Endothelial cell of umbilical vein (primary cell): ENCODE measurements at regions not wholly inside any gene's neighbourhood (a gene's known extent, or its start where the extent isn't known, plus 50 kb on each side); places are given as distances from the start of the nearest gene placed in this dataset.

Source experiments
- BruUV-seq: library from RNA; stranded (reverse); fragments of 400-500 nt; replicated peaks from 2 replicates; lab custom pipeline; 2021; lab: Mats Ljungman, UMichigan
- CTCF ChIA-PET: fragments of 300-600, 350-600 bp; sonication (Branson Sonifier 250); formaldehyde crosslinking; loops from one replicate; lab custom pipeline; 2021; ENCODE audit warnings: antibody characterized with exemption, inconsistent platforms; lab: Charles Lee
- POLR2A ChIA-PET: fragments of 300-600, 350-600 bp; sonication (Branson Sonifier 250); formaldehyde crosslinking; loops from one replicate; lab custom pipeline; 2021; ENCODE audit warnings: antibody characterized with exemption, inconsistent platforms; lab: Charles Lee
- DNase-seq: peaks from one replicate; pipeline ENCODE4 v3.0.0-alpha.2; 2011; ENCODE audit warnings: low read depth, low spot score
- FAIRE-seq: peaks from 2 replicates; lab custom pipeline; 2011; peaks lifted over from hg19 to GRCh38; lab: Jason Lieb, UNC
- H2AFZ ChIP-seq: 2 replicates; pipeline ENCODE4 v1.6.0; 2012; ENCODE audit warnings: low read depth, low read length, control low read depth, inconsistent platforms
- H3K27ac ChIP-seq: 2 replicates; pipeline ENCODE4 v1.5.1; 2011; ENCODE audit warnings: low read depth, mild to moderate bottlenecking, control low read depth, low read length, moderate library complexity; ENCODE audit not compliant: insufficient read depth
- H3K27me3 ChIP-seq, 2 experiments: 2 replicates each; pipeline versions ENCODE4 v1.6.0 to v1.6.1; 2011; ENCODE audit warnings: low read length in 2 of 2, mixed read lengths in 1 of 2; ENCODE audit not compliant: control insufficient read depth in 2 of 2, insufficient read depth in 2 of 2
- H3K36me3 ChIP-seq, 2 experiments: 2 replicates in 1 of 2; 3 replicates in 1 of 2; pipeline ENCODE4 v1.5.1; 2011; ENCODE audit warnings: low read length in 2 of 2, mild to moderate bottlenecking in 1 of 2, moderate library complexity in 1 of 2; ENCODE audit not compliant: control insufficient read depth in 2 of 2, insufficient read depth in 2 of 2; ENCODE audit errors: extremely low read depth in 1 of 2
- H3K4me1 ChIP-seq: 3 replicates; pipeline ENCODE4 v1.5.1; 2011; ENCODE audit warnings: mild to moderate bottlenecking, low read length; ENCODE audit not compliant: control insufficient read depth, insufficient read depth; ENCODE audit errors: extremely low read depth
- H3K4me2 ChIP-seq: 2 replicates; pipeline ENCODE4 v1.6.1; 2011; ENCODE audit warnings: low read length, control low read depth, mixed read lengths; ENCODE audit not compliant: insufficient read depth
- H3K4me3 ChIP-seq, 3 experiments: fragments of 200-600 bp in 1 of 3; sonication (generic), shearing (Covaris generic) in 1 of 3; replicated peaks in 1 of 3; 2 replicates each; pipeline ENCODE4 v1.5.1; 2011 to 2016; ENCODE audit warnings: control low read depth in 3 of 3, low read length in 3 of 3, mild to moderate bottlenecking in 2 of 3, inconsistent platforms in 1 of 3, low read depth in 1 of 3, moderate library complexity in 1 of 3; ENCODE audit not compliant: insufficient read depth in 1 of 3
- H3K79me2 ChIP-seq: 2 replicates; pipeline ENCODE4 v1.6.0; 2012; ENCODE audit warnings: low read length, inconsistent platforms; ENCODE audit not compliant: control insufficient read depth, insufficient read depth
- H3K9ac ChIP-seq: replicated peaks from 2 replicates; pipeline ENCODE3; 2011; ENCODE audit warnings: low read length, control low read depth; ENCODE audit not compliant: insufficient read depth; ENCODE audit errors: extremely low read depth
- H3K9me1 ChIP-seq: replicated peaks from 3 replicates; pipeline ENCODE4 v1.6.0; 2011; ENCODE audit warnings: mild to moderate bottlenecking, low read length; ENCODE audit not compliant: control insufficient read depth, insufficient read depth; ENCODE audit errors: extremely low read depth
- H3K9me3 ChIP-seq: replicated peaks from 2 replicates; pipeline ENCODE4 v1.5.1; 2012; ENCODE audit warnings: low read length, inconsistent platforms; ENCODE audit not compliant: control insufficient read depth, insufficient read depth
- H4K20me1 ChIP-seq: replicated peaks from 2 replicates; pipeline ENCODE3; 2011; ENCODE audit warnings: mild to moderate bottlenecking, low read length; ENCODE audit not compliant: control insufficient read depth, insufficient read depth; ENCODE audit errors: extremely low read depth
- EZH2 ChIP-seq: IDR thresholded peaks from 2 replicates; pipeline ENCODE4 v1.6.1; 2012; ENCODE audit warnings: borderline replicate concordance, low read depth, mild to moderate bottlenecking, moderate library complexity, low read length, inconsistent platforms; ENCODE audit not compliant: severe bottlenecking
- FOS ChIP-seq: IDR thresholded peaks from 2 replicates; pipeline ENCODE4 v1.6.1; 2011; ENCODE audit warnings: mild to moderate bottlenecking, low read length, moderate library complexity, borderline replicate concordance; ENCODE audit not compliant: insufficient read depth
- GATA2 ChIP-seq: IDR thresholded peaks from 2 replicates; pipeline ENCODE4 v1.7.0; 2011; ENCODE audit warnings: low read depth, mild to moderate bottlenecking, moderate library complexity, mixed read lengths, low read length; ENCODE audit not compliant: insufficient read length, insufficient read depth
- JUN ChIP-seq: IDR thresholded peaks from 2 replicates; pipeline ENCODE4 v1.6.1; 2011; ENCODE audit warnings: borderline replicate concordance, low read depth; ENCODE audit not compliant: insufficient read length, insufficient read depth
- MYC ChIP-seq: IDR thresholded peaks from one replicate; pipeline ENCODE4 v1.6.1; 2011; ENCODE audit warnings: mild to moderate bottlenecking, low read depth, low read length
- POLR2A ChIP-seq: IDR thresholded peaks from 2 replicates; pipeline ENCODE4 v1.6.1; 2012; ENCODE audit warnings: low read depth, mild to moderate bottlenecking, control low read depth, low read length
- POLR2AphosphoS5 ChIP-seq: IDR thresholded peaks from 2 replicates; pipeline ENCODE4 v1.6.1; 2012; ENCODE audit warnings: low read depth, mild to moderate bottlenecking, control low read depth, low read length, moderate library complexity; ENCODE audit not compliant: insufficient read depth
- dilution Hi-C: fragments of 300-500 bp; cut with MboI; formaldehyde crosslinking; loops from one replicate; pipeline ENCODE4 v1.15.0; 2019; ENCODE audit warnings: low sequenced_read_pairs; ENCODE audit not compliant: extremely low pct_ligation_motif_present
- intact Hi-C: fragments of 100-400 bp; cut with micrococcal nuclease; formaldehyde crosslinking; loops from one replicate; pipeline ENCODE4 v1.10.0; 2022
- TF ChIP-seq, protein P1 (sequence below), 2 donors: IDR thresholded peaks; 1 replicate in 1 of 2; 2 replicates in 1 of 2; pipeline ENCODE4 v1.5.1; 2011; ENCODE audit warnings: low read length in 2 of 2, mild to moderate bottlenecking in 2 of 2, moderate library complexity in 2 of 2, control low read depth in 1 of 2, inconsistent platforms in 1 of 2, low read depth in 1 of 2; ENCODE audit not compliant: insufficient read depth in 1 of 2; ENCODE audit errors: extremely low read depth in 1 of 2
- TF ChIP-seq, protein P2 (sequence below): IDR thresholded peaks from 2 replicates; pipeline ENCODE4 v1.6.1; 2011; ENCODE audit not compliant: insufficient read depth, insufficient read length

DNA sequence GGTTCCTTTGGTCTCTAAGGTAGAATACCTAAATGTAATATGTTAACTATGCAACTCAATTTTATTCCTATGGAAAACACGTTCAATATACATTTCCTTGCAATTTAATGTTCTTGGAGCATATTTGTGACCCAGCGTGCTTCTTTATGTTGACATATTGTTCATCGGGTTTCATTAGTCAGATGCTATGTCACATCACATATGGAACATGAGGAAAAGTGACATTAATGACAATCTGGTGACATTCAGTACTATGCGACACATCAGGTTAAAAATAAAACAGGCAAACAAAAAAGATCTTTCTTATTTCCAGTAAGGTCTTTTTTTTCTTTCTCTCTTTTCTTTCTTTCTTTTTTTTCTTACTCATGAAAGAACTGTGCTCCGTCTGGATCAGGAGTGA, 135.6 kb upstream of the SMIM21 start:
- Histone ChIP-seq H3K9ac (no peak overlapping the region), H3K79me2 (no peaks in the 10 kb centered on the region), H4K20me1 (no peaks in the 10 kb centered on the region), H3K9me3 (peaks cover 3% of the 10 kb centered on the region), H3K4me1 (no peaks in the 10 kb centered on the region), H3K4me2 (no peak overlapping the region), H2AFZ (no peak overlapping the region), H3K4me3 (no peak overlapping the region), H3K36me3 (no peaks in the 10 kb centered on the region), H3K9me1 (no peaks in the 10 kb centered on the region), H3K27me3 (no peaks in the 10 kb centered on the region), H3K27ac (no peak overlapping the region)
- CTCF ChIA-PET = no interaction called here
- intact Hi-C loops (no loop called here), dilution Hi-C loops (no loop called here)
- no TSS peak for BruUV-seq
- POLR2A ChIA-PET = no interaction called here
- FAIRE-seq = no peak
- TF ChIP-seq JUN (no peak), EZH2 (no peak), MYC (no peak), POLR2AphosphoS5 (no peak), POLR2A (no peak), GATA2 (no peak), FOS (no peak)
- TF ChIP-seq, protein P1, sequence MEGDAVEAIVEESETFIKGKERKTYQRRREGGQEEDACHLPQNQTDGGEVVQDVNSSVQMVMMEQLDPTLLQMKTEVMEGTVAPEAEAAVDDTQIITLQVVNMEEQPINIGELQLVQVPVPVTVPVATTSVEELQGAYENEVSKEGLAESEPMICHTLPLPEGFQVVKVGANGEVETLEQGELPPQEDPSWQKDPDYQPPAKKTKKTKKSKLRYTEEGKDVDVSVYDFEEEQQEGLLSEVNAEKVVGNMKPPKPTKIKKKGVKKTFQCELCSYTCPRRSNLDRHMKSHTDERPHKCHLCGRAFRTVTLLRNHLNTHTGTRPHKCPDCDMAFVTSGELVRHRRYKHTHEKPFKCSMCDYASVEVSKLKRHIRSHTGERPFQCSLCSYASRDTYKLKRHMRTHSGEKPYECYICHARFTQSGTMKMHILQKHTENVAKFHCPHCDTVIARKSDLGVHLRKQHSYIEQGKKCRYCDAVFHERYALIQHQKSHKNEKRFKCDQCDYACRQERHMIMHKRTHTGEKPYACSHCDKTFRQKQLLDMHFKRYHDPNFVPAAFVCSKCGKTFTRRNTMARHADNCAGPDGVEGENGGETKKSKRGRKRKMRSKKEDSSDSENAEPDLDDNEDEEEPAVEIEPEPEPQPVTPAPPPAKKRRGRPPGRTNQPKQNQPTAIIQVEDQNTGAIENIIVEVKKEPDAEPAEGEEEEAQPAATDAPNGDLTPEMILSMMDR (IDR thresholded peaks at IDR 0.05; ENCODE audit: extremely low read depth in 1 of 2, insufficient read depth in 1 of 2, low read depth in 1 of 2, low read length in 2 of 2) = no peak
- TF ChIP-seq, protein P2, sequence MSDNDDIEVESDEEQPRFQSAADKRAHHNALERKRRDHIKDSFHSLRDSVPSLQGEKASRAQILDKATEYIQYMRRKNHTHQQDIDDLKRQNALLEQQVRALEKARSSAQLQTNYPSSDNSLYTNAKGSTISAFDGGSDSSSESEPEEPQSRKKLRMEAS = no peak
- DNase-seq = no peak
